ENCODE measurements at regions not wholly inside any gene's neighbourhood (a gene's known extent, or its start where the extent isn't known, plus 50 kb on each side); places are given as distances from the start of the nearest gene placed in this dataset.

DNA sequence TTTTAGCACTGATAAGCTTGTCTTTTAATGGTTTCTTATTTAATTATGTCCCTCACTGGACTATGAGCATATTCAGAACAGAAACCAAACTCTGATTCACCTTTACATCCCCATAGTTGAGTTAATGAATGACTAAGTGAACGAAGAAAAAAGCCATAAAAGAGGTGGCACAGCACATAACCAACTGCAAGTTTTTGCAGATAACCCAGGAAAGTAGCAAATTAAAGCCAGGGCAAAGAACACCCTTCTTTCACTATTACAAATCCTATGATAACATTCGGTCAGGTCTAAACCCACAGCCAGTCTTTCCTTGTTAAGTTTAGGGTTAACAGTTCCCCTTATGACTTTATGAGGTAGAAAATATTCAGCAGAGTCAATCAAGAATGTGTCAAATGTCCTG lies 102.7 kb downstream of the RIN2 start:
- in situ Hi-C loops (cut with MboI; ENCODE audit: low pct_unique_long_range_greater_than_20kb, low sequenced_read_pairs, unreplicated experiment) = no loop called here
- TF ChIP-seq, protein P1, sequence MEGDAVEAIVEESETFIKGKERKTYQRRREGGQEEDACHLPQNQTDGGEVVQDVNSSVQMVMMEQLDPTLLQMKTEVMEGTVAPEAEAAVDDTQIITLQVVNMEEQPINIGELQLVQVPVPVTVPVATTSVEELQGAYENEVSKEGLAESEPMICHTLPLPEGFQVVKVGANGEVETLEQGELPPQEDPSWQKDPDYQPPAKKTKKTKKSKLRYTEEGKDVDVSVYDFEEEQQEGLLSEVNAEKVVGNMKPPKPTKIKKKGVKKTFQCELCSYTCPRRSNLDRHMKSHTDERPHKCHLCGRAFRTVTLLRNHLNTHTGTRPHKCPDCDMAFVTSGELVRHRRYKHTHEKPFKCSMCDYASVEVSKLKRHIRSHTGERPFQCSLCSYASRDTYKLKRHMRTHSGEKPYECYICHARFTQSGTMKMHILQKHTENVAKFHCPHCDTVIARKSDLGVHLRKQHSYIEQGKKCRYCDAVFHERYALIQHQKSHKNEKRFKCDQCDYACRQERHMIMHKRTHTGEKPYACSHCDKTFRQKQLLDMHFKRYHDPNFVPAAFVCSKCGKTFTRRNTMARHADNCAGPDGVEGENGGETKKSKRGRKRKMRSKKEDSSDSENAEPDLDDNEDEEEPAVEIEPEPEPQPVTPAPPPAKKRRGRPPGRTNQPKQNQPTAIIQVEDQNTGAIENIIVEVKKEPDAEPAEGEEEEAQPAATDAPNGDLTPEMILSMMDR (IDR thresholded peaks at IDR 0.05; ENCODE audit: extremely low read depth, insufficient read depth, missing control alignments) = no peak
- peak; percentile 20 for DNase-seq (ENCODE audit: low spot score)

DNA sequence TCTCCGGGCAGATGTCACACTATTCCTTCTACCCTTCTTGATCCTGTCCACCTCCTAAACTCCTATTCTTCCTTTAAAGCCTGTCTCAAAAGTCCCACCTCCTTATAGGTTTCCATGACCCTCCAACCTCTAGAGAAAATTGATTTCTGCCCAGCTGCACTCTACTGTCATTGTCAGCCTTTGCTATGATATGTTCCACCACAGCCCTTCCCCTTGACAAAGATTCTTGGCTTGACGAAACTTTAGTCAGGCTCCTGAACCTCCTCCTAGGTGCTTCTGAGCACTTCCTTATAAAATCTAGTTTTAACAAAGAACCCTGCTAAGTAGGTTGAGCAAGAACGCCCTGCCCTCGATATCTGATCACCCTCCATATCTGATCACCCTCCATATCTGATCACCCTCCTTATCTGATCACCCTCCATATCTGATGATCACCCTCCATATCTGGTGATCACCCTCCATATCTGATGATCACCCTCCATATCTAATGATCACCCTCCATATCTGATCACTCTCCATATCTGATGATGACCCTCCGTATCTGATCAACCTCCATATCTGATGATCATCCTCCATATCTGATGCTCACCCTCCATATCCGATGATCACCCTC lies 103.2 kb downstream of the RIN2 start:
- TF ChIP-seq, protein P1 (IDR thresholded peaks at IDR 0.05; ENCODE audit: extremely low read depth, insufficient read depth, missing control alignments) = no peak
- in situ Hi-C loops (cut with MboI; ENCODE audit: low pct_unique_long_range_greater_than_20kb, low sequenced_read_pairs, unreplicated experiment) = no loop called here

GRCh38 chr20:19864130-19864529 lies 106.1 kb downstream of the RIN2 start:
- TF ChIP-seq, protein P1 (IDR thresholded peaks at IDR 0.05; ENCODE audit: extremely low read depth, insufficient read depth, missing control alignments) = no peak
- in situ Hi-C loops (cut with MboI; ENCODE audit: low pct_unique_long_range_greater_than_20kb, low sequenced_read_pairs, unreplicated experiment) = no loop called here
- no peak for DNase-seq (ENCODE audit: low spot score)

More for the DNA sequence above, 103.2 kb downstream of the RIN2 start:
- DNase-seq (ENCODE audit: low spot score) = no peak

DNA sequence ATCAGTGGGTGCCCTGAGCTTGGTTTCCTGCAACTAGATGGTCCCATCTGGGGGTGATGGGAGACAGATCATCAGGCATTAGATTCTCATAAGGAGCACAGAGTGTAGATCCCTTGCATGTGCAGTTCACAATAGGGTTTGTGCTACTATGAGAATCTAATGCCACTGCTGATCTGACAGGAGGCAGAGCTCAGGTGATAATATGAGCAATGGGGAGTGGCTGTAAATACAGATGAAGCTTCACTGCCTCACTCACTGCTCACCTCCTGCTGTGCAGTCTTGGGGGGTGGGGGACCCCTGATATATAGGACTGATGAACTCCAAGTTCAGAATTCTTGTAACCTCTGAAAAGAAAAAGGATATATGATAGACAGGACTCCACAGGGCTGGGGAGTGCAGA lies 108.0 kb downstream of the RIN2 start:
- TF ChIP-seq, protein P1 (IDR thresholded peaks at IDR 0.05; ENCODE audit: extremely low read depth, insufficient read depth, missing control alignments) = no peak
- DNase-seq (ENCODE audit: low spot score) = no peak

DNA sequence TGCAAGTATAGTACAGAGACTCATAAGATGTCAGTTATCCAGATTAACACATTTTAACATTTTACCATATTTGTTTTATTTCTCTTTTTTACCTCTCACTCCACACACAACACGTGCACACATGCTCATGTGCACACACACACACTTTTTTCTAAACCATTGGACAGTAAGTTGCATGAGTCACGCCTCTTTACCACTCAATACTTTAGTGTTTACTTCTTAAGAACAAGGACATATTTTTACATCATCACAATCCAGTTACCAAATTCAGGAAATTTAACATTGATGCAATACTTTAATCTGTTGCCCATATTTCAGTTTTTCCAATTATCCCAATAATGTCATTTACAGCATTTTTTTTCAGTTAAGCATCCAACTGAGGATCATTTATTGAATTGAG lies 109.0 kb downstream of the RIN2 start:
- TF ChIP-seq, protein P1 (IDR thresholded peaks at IDR 0.05; ENCODE audit: extremely low read depth, insufficient read depth, missing control alignments) = no peak
- no peak for DNase-seq (ENCODE audit: low spot score)
- in situ Hi-C loops (cut with MboI; ENCODE audit: low pct_unique_long_range_greater_than_20kb, low sequenced_read_pairs, unreplicated experiment) = no loop called here

More for the DNA sequence above, 108.0 kb downstream of the RIN2 start:
- in situ Hi-C loops (cut with MboI; ENCODE audit: low pct_unique_long_range_greater_than_20kb, low sequenced_read_pairs, unreplicated experiment) = no loop called here

GRCh38 chr20:19867940-19868371 lies 109.9 kb downstream of the RIN2 start:
- no peak for DNase-seq (ENCODE audit: low spot score)
- in situ Hi-C loops (cut with MboI; ENCODE audit: low pct_unique_long_range_greater_than_20kb, low sequenced_read_pairs, unreplicated experiment) = no loop called here
- TF ChIP-seq, protein P1 (IDR thresholded peaks at IDR 0.05; ENCODE audit: extremely low read depth, insufficient read depth, missing control alignments) = no peak

Data from GM13977 (cell line).